Activated T-helper 17 cell treated with anti-CD3 and anti-CD28 coated beads, Interleukin-2, amount 50 U/mL, for 72 hours (primary cell): ENCODE measurements at regions not wholly inside any gene's neighbourhood (a gene's known extent, or its start where the extent isn't known, plus 50 kb on each side); places are given as distances from the start of the nearest gene placed in this dataset.
A peak's percentile ranks its signal among the peaks of the same experiment; 100 is the strongest.

ENCODE experiments used
- ATAC-seq: fragments of 150-1000 bp; cut with Tn5 transposase; replicated peaks from 2 replicates; pipeline ENCODE4 v1.10.0; 2021; ENCODE audit warnings: mild to moderate bottlenecking, moderate library complexity
- H3K27ac Mint-ChIP-seq: one replicate; pipeline ENCODE4 v1.8.0; 2022; ENCODE audit warnings: mixed read lengths
- H3K27me3 Mint-ChIP-seq: one replicate; pipeline ENCODE4 v1.8.0; 2022; ENCODE audit warnings: mixed read lengths
- H3K36me3 Mint-ChIP-seq: one replicate; pipeline ENCODE4 v1.8.0; 2022; ENCODE audit warnings: low read depth, mild to moderate bottlenecking, mixed read lengths
- H3K4me1 Mint-ChIP-seq: one replicate; pipeline ENCODE4 v1.8.0; 2022; ENCODE audit warnings: mixed read lengths
- H3K4me3 Mint-ChIP-seq: one replicate; pipeline ENCODE4 v1.8.0; 2022; ENCODE audit warnings: mild to moderate bottlenecking, mixed read lengths
- H3K9me3 Mint-ChIP-seq: one replicate; pipeline ENCODE4 v1.8.0; 2022; ENCODE audit warnings: mixed read lengths

- no peak for ATAC-seq
- no peaks in the 10 kb centered on the region for H3K27me3 Mint-ChIP-seq
- no peaks in the 10 kb centered on the region for H3K36me3 Mint-ChIP-seq
- H3K4me1 Mint-ChIP-seq = no peaks in the 10 kb centered on the region
- no peak overlapping the region for H3K27ac Mint-ChIP-seq
- no peaks in the 10 kb centered on the region for H3K9me3 Mint-ChIP-seq
- H3K4me3 Mint-ChIP-seq = no peak overlapping the region
Measured at GRCh38 chr2:147198651-147199171, 646.1 kb upstream of the ACVR2A start.

GRCh38 chr2:147197754-147198483 lies 646.9 kb upstream of the ACVR2A start:
- H3K36me3 Mint-ChIP-seq = no peaks in the 10 kb centered on the region
- H3K9me3 Mint-ChIP-seq = no peaks in the 10 kb centered on the region
- no peaks in the 10 kb centered on the region for H3K27me3 Mint-ChIP-seq
- no peak for ATAC-seq
- H3K27ac Mint-ChIP-seq = no peak overlapping the region
- no peaks in the 10 kb centered on the region for H3K4me1 Mint-ChIP-seq
- no peak overlapping the region for H3K4me3 Mint-ChIP-seq

GRCh38 chr2:147182260-147182659 lies 662.6 kb upstream of the ACVR2A start:
- peak overlapping the region; percentile 49 for H3K4me3 Mint-ChIP-seq
- peak overlapping the region; percentile 83 for H3K27ac Mint-ChIP-seq
- H3K9me3 Mint-ChIP-seq = peaks cover 5% of the 10 kb centered on the region
- no peaks in the 10 kb centered on the region for H3K36me3 Mint-ChIP-seq
- peaks cover 21% of the 10 kb centered on the region for H3K4me1 Mint-ChIP-seq
- ATAC-seq = peak; percentile 89
- no peaks in the 10 kb centered on the region for H3K27me3 Mint-ChIP-seq

- Mint-ChIP-seq H3K27ac (peak overlapping the region; percentile 83), H3K4me1 (peaks cover 23% of the 10 kb centered on the region), H3K4me3 (peak overlapping the region; percentile 49), H3K36me3 (no peaks in the 10 kb centered on the region), H3K27me3 (no peaks in the 10 kb centered on the region), H3K9me3 (peaks cover 5% of the 10 kb centered on the region)
- peak; percentile 77 for ATAC-seq
Measured at GRCh38 chr2:147181351-147182029, 663.3 kb upstream of the ACVR2A start.

GRCh38 chr2:147177071-147177857 lies 667.6 kb upstream of the ACVR2A start:
- no peaks in the 10 kb centered on the region for H3K27me3 Mint-ChIP-seq

GRCh38 chr2:147174824-147175254 lies 670.0 kb upstream of the ACVR2A start:
- ATAC-seq = no peak
- Mint-ChIP-seq H3K9me3 (peaks cover 5% of the 10 kb centered on the region), H3K27ac (no peak overlapping the region), H3K36me3 (no peaks in the 10 kb centered on the region), H3K27me3 (no peaks in the 10 kb centered on the region), H3K4me1 (peaks cover 13% of the 10 kb centered on the region), H3K4me3 (no peak overlapping the region)

More at GRCh38 chr2:147177071-147177857, 667.6 kb upstream of the ACVR2A start:
- H3K4me3 Mint-ChIP-seq = peak overlapping the region; percentile 21
- H3K27ac Mint-ChIP-seq = no peak overlapping the region
- H3K9me3 Mint-ChIP-seq = peaks cover 5% of the 10 kb centered on the region
- H3K4me1 Mint-ChIP-seq = peaks cover 26% of the 10 kb centered on the region
- ATAC-seq = peak; percentile 16
- no peaks in the 10 kb centered on the region for H3K36me3 Mint-ChIP-seq

GRCh38 chr2:147173798-147174197 lies 671.0 kb upstream of the ACVR2A start:
- peak; percentile 75 for ATAC-seq
- Mint-ChIP-seq H3K4me1 (peaks cover 13% of the 10 kb centered on the region), H3K27ac (no peak overlapping the region), H3K27me3 (no peaks in the 10 kb centered on the region), H3K36me3 (no peaks in the 10 kb centered on the region), H3K4me3 (no peak overlapping the region), H3K9me3 (peaks cover 4% of the 10 kb centered on the region)

GRCh38 chr2:147173189-147173581 lies 671.6 kb upstream of the ACVR2A start:
- Mint-ChIP-seq H3K4me1 (peaks cover 13% of the 10 kb centered on the region), H3K9me3 (peaks cover 4% of the 10 kb centered on the region), H3K4me3 (no peak overlapping the region), H3K27me3 (no peaks in the 10 kb centered on the region), H3K27ac (no peak overlapping the region), H3K36me3 (no peaks in the 10 kb centered on the region)
- no peak for ATAC-seq

- peaks cover 13% of the 10 kb centered on the region for H3K4me1 Mint-ChIP-seq
Measured at GRCh38 chr2:147172493-147173188, 672.2 kb upstream of the ACVR2A start.

GRCh38 chr2:147171941-147172340 lies 672.9 kb upstream of the ACVR2A start:
- Mint-ChIP-seq H3K36me3 (no peaks in the 10 kb centered on the region), H3K4me1 (peaks cover 8% of the 10 kb centered on the region), H3K4me3 (no peak overlapping the region), H3K9me3 (peaks cover 5% of the 10 kb centered on the region), H3K27me3 (no peaks in the 10 kb centered on the region), H3K27ac (no peak overlapping the region)
- ATAC-seq = no peak

More at GRCh38 chr2:147172493-147173188, 672.2 kb upstream of the ACVR2A start:
- no peaks in the 10 kb centered on the region for H3K36me3 Mint-ChIP-seq
- no peak overlapping the region for H3K27ac Mint-ChIP-seq
- no peaks in the 10 kb centered on the region for H3K27me3 Mint-ChIP-seq
- no peak for ATAC-seq
- no peak overlapping the region for H3K4me3 Mint-ChIP-seq
- peaks cover 5% of the 10 kb centered on the region for H3K9me3 Mint-ChIP-seq

GRCh38 chr2:147170932-147171331 lies 673.9 kb upstream of the ACVR2A start:
- Mint-ChIP-seq H3K4me3 (no peak overlapping the region), H3K27me3 (no peaks in the 10 kb centered on the region), H3K9me3 (peaks cover 5% of the 10 kb centered on the region), H3K36me3 (no peaks in the 10 kb centered on the region), H3K4me1 (peaks cover 1% of the 10 kb centered on the region), H3K27ac (no peak overlapping the region)
- no peak for ATAC-seq

- Mint-ChIP-seq H3K4me1 (peaks cover 3% of the 10 kb centered on the region), H3K4me3 (no peak overlapping the region), H3K36me3 (no peaks in the 10 kb centered on the region), H3K27ac (no peak overlapping the region), H3K27me3 (no peaks in the 10 kb centered on the region), H3K9me3 (peaks cover 5% of the 10 kb centered on the region)
- ATAC-seq = peak; percentile 52
Measured at GRCh38 chr2:147165697-147166382, 679.0 kb upstream of the ACVR2A start.

GRCh38 chr2:147164563-147164962 lies 680.3 kb upstream of the ACVR2A start:
- Mint-ChIP-seq H3K27me3 (no peaks in the 10 kb centered on the region), H3K4me3 (no peak overlapping the region), H3K4me1 (peaks cover 3% of the 10 kb centered on the region), H3K9me3 (peaks cover 5% of the 10 kb centered on the region), H3K27ac (no peak overlapping the region), H3K36me3 (no peaks in the 10 kb centered on the region)
- ATAC-seq = no peak
